Left renal pelvis (tissue), 4 donors: ENCODE measurements at regions not wholly inside any gene's neighbourhood (a gene's known extent, or its start where the extent isn't known, plus 50 kb on each side); places are given as distances from the start of the nearest gene placed in this dataset.

ENCODE experiments used
- DNase-seq, 4 donors: peaks; one replicate each; pipeline ENCODE4 v3.0.0-alpha.2; 2013; ENCODE audit warnings: low read depth in 4 of 4, low spot score in 3 of 4

DNA sequence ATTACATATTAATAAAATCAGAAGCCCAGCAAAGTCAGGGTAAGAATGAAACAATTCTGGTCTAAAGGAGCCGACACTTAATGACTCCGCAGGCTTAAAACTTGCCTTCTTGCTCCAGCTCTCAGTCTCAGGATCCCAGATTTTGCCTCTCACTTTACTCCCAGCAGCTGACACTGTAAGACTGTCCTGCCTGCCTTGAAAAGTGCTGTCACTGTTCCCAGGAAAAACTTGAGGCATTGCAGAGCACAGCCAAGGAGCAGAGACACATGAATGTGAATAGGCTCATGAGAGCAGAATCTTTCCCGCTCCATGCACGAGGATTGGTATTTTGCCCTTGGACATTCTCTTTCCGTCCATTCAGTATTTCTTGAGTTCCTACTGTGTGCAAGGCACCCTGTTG, 457.6 kb upstream of the ZFHX3 start:
- DNase-seq = no peak

- DNase-seq = no peak
Measured at GRCh38 chr16:73504591-73505575, 457.0 kb upstream of the ZFHX3 start.

GRCh38 chr16:73503093-73503492, 455.2 kb upstream of the ZFHX3 start:
- DNase-seq = no peak

DNA sequence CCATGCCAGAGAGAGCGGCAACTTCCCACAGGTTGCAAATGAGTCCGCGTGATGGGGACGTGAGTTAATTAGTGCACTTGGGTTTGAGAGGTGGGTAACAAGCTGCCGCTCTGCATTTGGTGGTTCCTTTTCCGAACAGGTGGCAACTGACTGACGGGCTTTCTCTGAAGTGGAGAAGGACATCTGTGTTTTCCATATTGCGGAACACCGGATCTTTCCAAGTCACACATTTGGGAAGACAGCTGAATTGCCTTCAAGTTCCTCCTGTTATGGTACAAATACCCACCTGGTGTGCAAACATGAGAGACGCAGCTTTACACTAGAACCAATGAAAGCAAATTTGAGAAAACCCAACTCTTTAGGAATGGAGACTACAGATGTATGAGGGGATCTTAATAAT, 451.3 kb upstream of the ZFHX3 start:
- no peak for DNase-seq

DNA sequence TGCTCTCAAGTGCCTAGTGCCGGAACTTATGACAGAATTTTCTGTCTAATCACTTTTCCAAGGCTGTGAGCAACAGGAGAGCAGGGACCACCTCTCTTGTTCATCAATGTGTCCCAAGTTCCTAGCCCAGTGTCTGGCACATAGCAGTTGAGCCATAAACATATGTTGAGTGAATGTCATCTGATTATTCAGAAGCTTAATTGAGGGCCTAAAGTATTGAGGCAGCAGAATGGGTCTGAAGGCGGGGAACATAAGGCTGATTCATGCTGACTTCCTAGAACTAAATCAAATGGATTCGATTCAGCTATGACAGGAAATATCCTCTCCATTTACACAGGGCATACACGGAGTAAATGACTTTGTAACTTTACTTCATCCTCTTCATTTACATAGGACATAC, 438.0 kb upstream of the ZFHX3 start:
- no peak for DNase-seq

GRCh38 chr16:73483934-73484711, 436.2 kb upstream of the ZFHX3 start:
- DNase-seq = no peak

GRCh38 chr16:73483076-73483791, 435.3 kb upstream of the ZFHX3 start:
- DNase-seq = peak in 2 of 4 donors; percentile 4

- DNase-seq = no peak
Measured at GRCh38 chr16:73482310-73482709, 434.4 kb upstream of the ZFHX3 start.

GRCh38 chr16:73480381-73480780, 432.5 kb upstream of the ZFHX3 start:
- no peak for DNase-seq

GRCh38 chr16:73473713-73474112, 425.8 kb upstream of the ZFHX3 start:
- DNase-seq = no peak

DNA sequence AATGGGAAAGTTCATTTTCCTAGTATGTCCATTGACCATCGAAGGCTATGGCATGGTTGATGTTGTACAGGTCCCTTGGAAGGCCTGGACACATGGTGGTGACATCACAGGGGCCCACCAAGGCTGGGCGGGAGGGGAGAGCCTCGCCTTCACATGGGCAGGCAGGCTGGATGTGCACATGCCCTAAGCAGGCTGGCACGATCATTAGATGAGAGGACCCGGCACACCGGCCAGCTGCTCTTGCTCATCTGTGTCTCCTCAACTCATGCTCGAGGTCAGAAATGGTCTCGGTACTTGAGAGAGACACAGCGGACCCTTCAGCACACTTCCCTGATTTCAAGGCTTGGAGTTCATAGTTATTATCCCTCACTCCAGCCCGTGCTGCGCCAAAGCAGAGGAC, 416.9 kb upstream of the ZFHX3 start:
- DNase-seq = no peak

DNA sequence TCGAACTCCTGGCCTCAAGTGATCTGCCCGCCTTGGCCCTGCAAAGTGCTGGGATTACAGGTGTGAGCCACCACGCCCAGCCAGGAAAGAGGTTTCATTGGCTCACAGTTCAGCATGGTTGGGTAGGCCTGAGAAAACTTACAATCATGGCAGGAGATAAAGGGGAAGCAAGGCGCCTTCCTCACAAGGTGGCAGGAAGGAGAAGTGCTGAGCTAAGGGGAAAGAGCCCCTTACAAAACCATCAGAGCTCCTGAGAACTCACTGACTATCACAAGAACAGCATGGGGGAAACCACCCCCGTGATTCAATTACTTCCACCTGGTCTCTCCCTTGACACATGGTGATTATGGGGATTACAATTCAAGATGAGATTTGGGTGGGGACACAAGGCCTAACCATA, 411.7 kb upstream of the ZFHX3 start:
- no peak for DNase-seq

GRCh38 chr16:73457851-73458250, 409.9 kb upstream of the ZFHX3 start:
- no peak for DNase-seq

DNA sequence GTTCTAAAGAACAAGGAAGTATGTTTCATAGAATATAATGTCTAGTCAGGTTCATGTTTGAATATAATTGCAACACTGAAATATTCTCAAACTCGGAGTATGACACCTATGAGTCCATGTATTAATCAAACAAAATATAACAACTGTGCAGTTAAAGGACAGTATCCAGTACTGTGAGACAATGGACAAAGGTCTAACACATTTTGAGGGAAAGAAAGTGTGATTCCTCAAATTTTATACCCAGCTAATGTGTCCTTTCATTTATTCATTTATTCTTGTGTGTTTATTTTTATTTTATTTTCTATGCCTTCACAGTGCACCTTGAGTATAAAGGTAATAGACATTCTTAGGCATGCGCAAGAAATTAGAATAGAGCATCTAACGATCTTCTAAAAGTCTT, 401.0 kb upstream of the ZFHX3 start:
- no peak for DNase-seq

DNA sequence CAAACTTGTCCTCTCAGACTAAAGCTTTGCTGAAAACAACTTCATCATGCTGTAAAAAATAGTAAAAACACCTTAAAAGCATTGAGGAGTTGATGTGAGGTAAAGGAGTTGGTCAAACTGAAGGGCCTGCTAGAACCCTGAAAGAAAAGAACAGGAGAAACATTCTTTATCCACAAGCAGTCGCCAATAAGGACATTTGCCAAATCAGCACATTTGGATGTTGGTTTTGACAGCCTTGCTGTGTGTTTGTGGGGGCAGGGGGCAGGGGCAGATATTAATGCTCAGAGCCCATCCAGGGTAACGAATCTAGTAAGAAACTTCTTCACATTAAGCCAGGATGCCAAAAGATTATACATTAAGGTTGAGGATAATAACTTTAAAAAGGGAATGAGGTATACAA, 399.9 kb upstream of the ZFHX3 start:
- DNase-seq = no peak

- no peak for DNase-seq
Measured at GRCh38 chr16:73434621-73435020, 386.7 kb upstream of the ZFHX3 start.

- no peak for DNase-seq
Measured at GRCh38 chr16:73433731-73434307, 385.9 kb upstream of the ZFHX3 start.

GRCh38 chr16:73432850-73433730, 385.2 kb upstream of the ZFHX3 start:
- DNase-seq = no peak

- no peak for DNase-seq
Measured at GRCh38 chr16:73430138-73430537, 382.2 kb upstream of the ZFHX3 start.

DNA sequence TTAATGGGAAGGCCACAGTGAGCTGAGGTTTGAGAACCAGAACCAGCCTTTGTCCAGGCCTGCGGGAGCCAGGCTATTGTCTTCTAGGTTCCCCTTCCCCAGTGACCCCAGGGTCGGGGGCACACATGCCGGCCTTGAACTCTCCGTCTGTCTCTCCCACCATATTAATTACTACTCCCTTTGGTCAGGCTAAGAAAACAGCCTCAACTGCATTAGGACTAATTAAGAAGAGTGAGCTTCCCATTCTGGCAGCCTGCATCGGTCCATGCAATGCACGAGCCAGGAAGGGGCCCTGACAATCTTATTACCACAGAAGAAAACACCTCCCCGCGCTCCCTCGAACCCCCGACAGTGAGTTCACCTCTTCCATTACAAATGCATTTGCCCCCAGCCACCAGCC, 380.2 kb upstream of the ZFHX3 start:
- DNase-seq = no peak
